Sigmoid colon (tissue), 6 donors: ENCODE measurements at regions not wholly inside any gene's neighbourhood (a gene's known extent, or its start where the extent isn't known, plus 50 kb on each side); places are given as distances from the start of the nearest gene placed in this dataset.

Experiments used
- DNase-seq: peaks from one replicate; pipeline ENCODE4 v3.0.0-alpha.2; 2019
- H3K27ac ChIP-seq, 4 donors: fragments of 200-600 bp; sonication (generic); one replicate each; pipeline ENCODE4 v1.5.1; 2016 to 2019; ENCODE audit warnings: mild to moderate bottlenecking in 1 of 4
- H3K27me3 ChIP-seq, 3 donors: fragments of 200-600 bp; sonication (generic); one replicate each; pipeline ENCODE4 v1.5.1; 2019; ENCODE audit warnings: mild to moderate bottlenecking in 1 of 3
- H3K36me3 ChIP-seq, 4 donors: fragments of 200-600 bp; sonication (generic); one replicate each; pipeline ENCODE4 v1.5.1; 2016 to 2019
- H3K4me1 ChIP-seq, 4 donors: fragments of 200-600 bp; sonication (generic); one replicate each; pipeline ENCODE4 v1.5.1; 2017 to 2019
- H3K4me3 ChIP-seq, 4 donors: fragments of 200-600 bp; sonication (generic); one replicate each; pipeline ENCODE4 v1.5.1; 2017 to 2019; ENCODE audit warnings: mild to moderate bottlenecking in 2 of 4, moderate library complexity in 1 of 4
- H3K9me3 ChIP-seq, 4 donors: fragments of 200-600 bp in 3 of 4; sonication (generic) in 3 of 4; one replicate each; pipeline versions ENCODE4 v1.5.1 to v1.6.1; 2013 to 2019
- EP300 ChIP-seq, 4 donors: sonication (generic); formaldehyde crosslinking; IDR thresholded peaks; one replicate each; pipeline ENCODE4 v1.6.1; 2017; ENCODE audit warnings: antibody characterized with exemption in 4 of 4
- POLR2A ChIP-seq, 2 donors: fragments of 450-650 bp; IDR thresholded peaks; one replicate each; pipeline ENCODE4 v1.6.1; 2016; ENCODE audit warnings: antibody characterized with exemption in 2 of 2, mild to moderate bottlenecking in 2 of 2, moderate library complexity in 2 of 2
- POLR2AphosphoS5 ChIP-seq, 4 donors: sonication (generic); formaldehyde crosslinking; IDR thresholded peaks; one replicate each; pipeline ENCODE4 v1.6.1; 2017; ENCODE audit warnings: antibody characterized with exemption in 4 of 4
- WGBS, 2 donors: extraction: QIAGEN DNeasy Blood & Tissue Kit; methylation state at CpG; one replicate each; pipeline ENCODE4 v1.1.7; 2013; 5-methylcytosine and 5-hydroxymethylcytosine counted together
- intact Hi-C: fragments of 100-400 bp; cut with DNase I; formaldehyde crosslinking; loops from one replicate; pipeline ENCODE4 v1.15.1; 2023
- TF ChIP-seq, protein P1 (sequence below), 4 experiments: fragments of 450-650 bp in 3 of 4; fragments of 200-600 bp in 1 of 4; IDR thresholded peaks; one replicate each; pipeline ENCODE4 v1.5.1; 2016 to 2019; ENCODE audit warnings: antibody characterized with exemption in 4 of 4, mild to moderate bottlenecking in 3 of 4, moderate library complexity in 2 of 4
- donor health status: healthy with polysubstance abuse.
- donor health status: healthy.

DNA sequence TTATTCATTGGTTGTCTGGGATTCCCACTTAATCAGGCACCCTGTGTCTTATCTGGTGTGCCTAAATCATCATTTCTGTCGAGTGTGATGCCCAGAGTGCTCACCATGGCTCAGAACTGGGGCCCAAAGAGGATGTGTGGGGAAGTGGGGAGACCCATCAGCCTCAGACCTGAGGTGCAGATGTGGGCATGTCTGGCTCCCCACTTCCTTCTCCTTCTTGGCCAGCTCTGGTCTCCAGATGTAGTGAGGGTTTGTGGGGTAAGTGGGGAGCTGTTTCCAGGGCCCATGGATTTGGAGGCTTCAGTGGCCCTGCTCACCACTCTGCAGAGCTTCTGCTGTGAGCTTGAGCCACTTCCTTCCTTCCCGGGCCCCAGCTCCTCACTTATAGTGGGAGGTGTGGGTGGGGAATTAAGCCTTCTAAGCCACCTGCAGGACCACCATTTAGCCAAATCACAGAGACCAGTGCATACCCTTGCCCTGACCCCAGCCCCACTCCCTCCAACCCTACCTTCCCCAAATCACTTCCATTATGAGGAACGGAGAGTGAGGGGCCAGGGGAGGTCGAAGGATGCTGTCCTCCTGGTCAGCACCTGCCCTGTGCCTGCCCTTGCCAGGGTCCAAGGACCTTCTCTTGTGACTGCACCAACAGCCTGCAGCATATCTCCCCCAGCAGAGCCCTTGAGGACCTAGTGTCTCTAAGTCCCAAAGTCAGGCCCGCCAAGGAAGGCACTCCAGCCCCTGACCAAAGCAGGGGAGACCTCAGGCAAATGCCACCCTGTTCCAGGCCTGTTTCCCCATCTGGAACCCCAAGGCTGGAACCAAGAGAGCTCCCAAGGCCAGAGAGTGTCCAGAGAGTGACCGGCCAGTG, 278.2 kb upstream of the RTL1 start:
- H3K4me1 ChIP-seq, result no peaks in the 10 kb centered on the region
- TF ChIP-seq, protein P1, sequence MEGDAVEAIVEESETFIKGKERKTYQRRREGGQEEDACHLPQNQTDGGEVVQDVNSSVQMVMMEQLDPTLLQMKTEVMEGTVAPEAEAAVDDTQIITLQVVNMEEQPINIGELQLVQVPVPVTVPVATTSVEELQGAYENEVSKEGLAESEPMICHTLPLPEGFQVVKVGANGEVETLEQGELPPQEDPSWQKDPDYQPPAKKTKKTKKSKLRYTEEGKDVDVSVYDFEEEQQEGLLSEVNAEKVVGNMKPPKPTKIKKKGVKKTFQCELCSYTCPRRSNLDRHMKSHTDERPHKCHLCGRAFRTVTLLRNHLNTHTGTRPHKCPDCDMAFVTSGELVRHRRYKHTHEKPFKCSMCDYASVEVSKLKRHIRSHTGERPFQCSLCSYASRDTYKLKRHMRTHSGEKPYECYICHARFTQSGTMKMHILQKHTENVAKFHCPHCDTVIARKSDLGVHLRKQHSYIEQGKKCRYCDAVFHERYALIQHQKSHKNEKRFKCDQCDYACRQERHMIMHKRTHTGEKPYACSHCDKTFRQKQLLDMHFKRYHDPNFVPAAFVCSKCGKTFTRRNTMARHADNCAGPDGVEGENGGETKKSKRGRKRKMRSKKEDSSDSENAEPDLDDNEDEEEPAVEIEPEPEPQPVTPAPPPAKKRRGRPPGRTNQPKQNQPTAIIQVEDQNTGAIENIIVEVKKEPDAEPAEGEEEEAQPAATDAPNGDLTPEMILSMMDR (IDR thresholded peaks at IDR 0.05), result no peak
- TF ChIP-seq EP300 (IDR thresholded peaks at IDR 0.05) (no peak), POLR2A (IDR thresholded peaks at IDR 0.05) (no peak), POLR2AphosphoS5 (IDR thresholded peaks at IDR 0.05) (no peak)

DNA sequence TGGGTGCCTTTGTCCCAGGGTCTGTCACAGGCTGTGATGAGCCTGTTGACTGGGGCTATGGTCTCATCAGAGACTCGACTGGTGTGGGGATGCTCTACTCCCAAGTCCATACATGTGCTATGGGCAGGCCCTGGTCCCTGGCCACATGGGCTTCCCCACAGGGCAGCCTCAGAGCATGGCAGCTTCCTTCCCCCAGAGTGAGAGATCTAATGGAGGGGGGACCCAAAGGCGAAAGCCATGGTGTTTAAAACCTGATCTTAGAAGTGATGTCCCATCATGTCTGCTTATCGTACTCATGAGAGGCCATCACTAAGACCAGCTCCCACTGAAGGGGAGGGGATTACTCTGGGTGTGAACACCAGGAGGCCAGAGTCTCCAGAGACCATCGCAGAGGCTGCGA, 279.0 kb upstream of the RTL1 start:
- 74 to 77% methylated on average over 5 of the region's 5 CpGs for WGBS, 2 donors
- Histone ChIP-seq H3K27ac (no peak overlapping the region), H3K27me3 (peaks cover 0 to 3% (median 0%) of the 10 kb centered on the region in 3 donors), H3K4me1 (no peaks in the 10 kb centered on the region), H3K4me3 (no peak overlapping the region), H3K9me3 (peaks cover 0 to 5% (median 3%) of the 10 kb centered on the region in 4 donors), H3K36me3 (no peaks in the 10 kb centered on the region)
- intact Hi-C loops, result loop anchor here (10.0 kb wide), 1 partner anchor 442 kb away; no protein-coding TSS in a partner anchor
- DNase-seq, result no peak
- TF ChIP-seq POLR2AphosphoS5 (IDR thresholded peaks at IDR 0.05) (no peak), EP300 (IDR thresholded peaks at IDR 0.05) (no peak), POLR2A (IDR thresholded peaks at IDR 0.05) (no peak)
- TF ChIP-seq, protein P1 (IDR thresholded peaks at IDR 0.05), result no peak

More for the DNA sequence above, 278.2 kb upstream of the RTL1 start:
- no peak for DNase-seq
- no peak overlapping the region for H3K27ac ChIP-seq
- 67 to 77% methylated on average over 6 of the region's 6 CpGs for WGBS, 2 donors
- intact Hi-C loops, result loop anchor here (10.0 kb wide), 1 partner anchor 443 kb away; no protein-coding TSS in a partner anchor
- no peak overlapping the region for H3K4me3 ChIP-seq
- H3K27me3 ChIP-seq, result peaks cover 0 to 3% (median 0%) of the 10 kb centered on the region in 3 donors
- peaks cover 0 to 5% (median 3%) of the 10 kb centered on the region in 4 donors for H3K9me3 ChIP-seq
- H3K36me3 ChIP-seq, result no peaks in the 10 kb centered on the region

DNA sequence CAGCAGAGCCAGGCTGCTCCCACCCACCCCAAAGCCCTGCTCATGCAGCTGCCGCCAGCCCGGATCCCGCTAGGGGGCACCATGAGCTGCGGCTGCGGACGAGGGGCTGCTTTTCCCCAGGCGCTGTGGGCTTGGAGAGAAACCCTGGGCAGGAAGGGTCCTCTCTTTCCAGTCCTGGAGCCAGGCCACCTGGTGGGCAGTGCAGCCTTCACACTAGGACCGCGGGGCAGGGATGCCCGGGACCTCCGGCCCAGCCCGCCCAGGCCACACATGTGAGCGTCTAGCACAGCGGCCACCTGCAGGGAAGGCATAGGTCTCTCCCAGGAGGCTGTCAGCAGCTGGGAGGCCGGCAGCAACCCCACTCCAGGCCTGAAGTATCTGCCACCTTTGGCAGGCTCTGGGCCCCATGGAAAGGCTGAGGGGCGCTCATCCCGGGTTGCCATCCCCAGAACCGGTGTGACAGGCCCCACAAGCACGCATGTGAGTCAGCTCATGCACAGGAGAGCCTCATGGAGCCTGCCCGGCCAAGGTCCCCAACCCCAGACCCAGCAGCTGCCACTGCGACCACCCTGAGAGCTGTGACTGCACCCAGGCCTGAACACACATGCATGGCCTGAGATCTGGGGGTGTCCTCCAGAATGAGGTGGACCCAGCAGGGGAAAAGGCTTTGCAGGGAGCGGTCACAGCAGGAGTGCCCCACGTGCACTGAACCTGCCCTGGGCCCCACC, 280.0 kb upstream of the RTL1 start:
- Histone ChIP-seq H3K36me3 (no peaks in the 10 kb centered on the region), H3K4me3 (no peak overlapping the region), H3K27ac (no peak overlapping the region), H3K4me1 (no peaks in the 10 kb centered on the region), H3K9me3 (peaks cover 0 to 5% (median 3%) of the 10 kb centered on the region in 4 donors), H3K27me3 (peaks cover 0 to 3% (median 0%) of the 10 kb centered on the region in 3 donors)
- TF ChIP-seq, protein P1 (IDR thresholded peaks at IDR 0.05), result peak; percentile 44 to 52 (median 48)
- no peak for TF ChIP-seq POLR2A (IDR thresholded peaks at IDR 0.05)
- 35 to 68% methylated on average over 23 of the region's 23 CpGs for WGBS, 2 donors
- DNase-seq, result no peak
- intact Hi-C loops, result loop anchor here (1.0 to 10.0 kb wide), 2 partner anchors 377 to 441 kb away; no protein-coding TSS in a partner anchor

GRCh38 chr14:101184104-101184455, 280.6 kb upstream of the RTL1 start:
- Histone ChIP-seq H3K36me3 (no peaks in the 10 kb centered on the region), H3K27ac (no peak overlapping the region), H3K4me3 (no peak overlapping the region), H3K4me1 (no peaks in the 10 kb centered on the region), H3K27me3 (peaks cover 0 to 3% (median 0%) of the 10 kb centered on the region in 3 donors), H3K9me3 (peaks cover 0 to 5% (median 3%) of the 10 kb centered on the region in 4 donors)
- DNase-seq, result no peak
- 42 to 61% methylated on average over 12 of the region's 12 CpGs for WGBS, 2 donors
- no peak for TF ChIP-seq POLR2A (IDR thresholded peaks at IDR 0.05)
- TF ChIP-seq, protein P1 (IDR thresholded peaks at IDR 0.05), result no peak
- TF ChIP-seq POLR2AphosphoS5 (IDR thresholded peaks at IDR 0.05), result no peak
- no peak for TF ChIP-seq EP300 (IDR thresholded peaks at IDR 0.05)
- intact Hi-C loops, result loop anchor here (10.0 kb wide), 1 partner anchor 441 kb away; no protein-coding TSS in a partner anchor
